Activated CD8-positive, alpha-beta memory T cell treated with anti-CD3 and anti-CD28 coated beads for 36 hours (primary cell): ENCODE measurements at regions not wholly inside any gene's neighbourhood (a gene's known extent, or its start where the extent isn't known, plus 50 kb on each side); places are given as distances from the start of the nearest gene placed in this dataset.

Experiments
- CTCF ChIA-PET: fragments of 350-600 bp; sonication (Branson Sonifier 250); formaldehyde crosslinking; loops from one replicate; lab custom pipeline; 2021; ENCODE audit warnings: antibody characterized with exemption; lab: Charles Lee
- POLR2A ChIA-PET: fragments of 350-600 bp; sonication (Branson Sonifier 250); formaldehyde crosslinking; loops from one replicate; lab custom pipeline; 2021; ENCODE audit warnings: antibody characterized with exemption; lab: Charles Lee

DNA sequence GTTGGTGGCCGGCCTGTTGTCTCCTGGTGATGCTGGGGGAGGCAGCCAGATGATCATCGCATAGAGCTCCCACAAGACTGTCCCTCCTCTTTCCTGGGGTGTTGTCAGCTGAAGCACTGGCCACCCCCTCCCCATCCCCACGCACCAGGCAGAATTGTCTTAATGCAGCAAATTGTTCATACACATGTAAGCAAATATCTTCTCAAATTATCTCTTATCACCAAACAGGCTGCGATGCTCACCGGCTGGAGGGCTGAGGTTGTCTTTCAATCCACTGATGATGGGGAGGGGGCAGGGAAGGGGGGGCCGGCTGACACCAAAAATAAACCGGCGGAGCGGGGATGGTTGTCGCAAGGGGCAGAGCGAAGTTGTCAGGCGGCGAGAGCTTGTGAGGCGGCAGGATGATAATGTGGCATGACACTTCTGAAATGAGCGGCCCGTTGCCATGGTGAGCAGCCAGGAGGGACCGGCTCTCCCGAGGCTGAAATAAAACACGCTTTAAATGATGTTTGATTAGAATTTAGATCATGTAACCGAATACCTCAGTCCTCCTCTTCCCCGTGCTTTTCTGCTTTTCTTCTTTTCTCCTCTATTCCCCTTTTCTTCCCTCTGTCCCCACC lies 59.8 kb downstream of the MRM1 start:
- ChIA-PET POLR2A (no interaction called here), CTCF (no interaction called here)

DNA sequence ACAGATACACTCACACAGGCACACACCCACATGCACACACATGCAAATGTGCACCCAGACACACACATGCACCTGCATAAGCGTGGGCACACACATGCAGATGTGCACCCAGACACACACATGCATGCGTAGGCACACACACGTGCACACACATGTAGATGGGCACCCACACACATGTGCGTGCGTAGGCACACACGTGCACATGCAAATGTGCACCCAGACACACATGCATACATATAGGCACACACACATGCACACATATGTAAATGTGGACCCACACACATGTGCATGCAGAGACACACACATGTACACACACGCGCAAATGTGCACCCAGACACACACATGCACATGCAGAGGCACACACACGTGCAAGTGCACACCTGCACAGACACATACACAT lies 60.3 kb downstream of the MRM1 start:
- ChIA-PET CTCF (no interaction called here), POLR2A (no interaction called here)

DNA sequence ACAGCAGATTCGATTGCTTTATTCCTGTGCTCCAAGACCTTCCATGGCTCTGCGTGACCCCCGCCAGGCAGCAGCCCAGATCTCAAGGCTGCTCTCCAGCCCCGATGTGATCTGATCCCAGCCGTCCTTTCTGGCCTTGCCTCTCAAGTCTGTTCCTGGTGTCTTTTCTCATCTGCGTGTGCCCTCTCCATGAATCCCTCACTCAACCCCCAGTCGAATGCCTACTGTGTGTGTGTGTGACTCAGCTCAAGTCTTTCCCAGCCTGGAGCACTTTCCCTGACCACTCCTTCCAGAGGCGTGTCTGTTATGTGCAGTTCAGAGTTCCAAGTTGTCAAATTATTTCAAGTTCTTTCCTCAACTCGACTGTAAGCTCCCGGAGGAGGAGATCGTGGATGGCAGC lies 64.0 kb downstream of the MRM1 start:
- ChIA-PET POLR2A (no interaction called here), CTCF (no interaction called here)

DNA sequence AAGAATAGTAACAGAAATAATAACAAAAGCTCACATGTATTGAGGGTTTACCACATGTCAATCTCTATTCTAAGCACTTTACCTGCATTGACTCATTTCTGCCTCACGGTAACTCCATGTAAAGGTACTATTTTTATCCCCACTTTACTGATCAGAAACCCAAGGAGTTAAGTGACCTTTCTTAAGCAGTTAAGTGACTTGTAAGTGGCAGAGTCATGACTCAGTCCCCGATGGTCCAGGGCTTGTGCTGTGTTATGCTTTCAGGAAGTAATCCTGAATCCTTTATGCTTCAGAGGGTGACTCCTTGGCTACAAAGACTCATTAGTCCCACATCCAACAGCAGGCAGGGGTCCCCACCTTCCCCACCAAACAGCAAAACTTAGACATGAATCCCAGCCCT lies 66.5 kb downstream of the MRM1 start:
- CTCF ChIA-PET = no interaction called here
- POLR2A ChIA-PET = no interaction called here

DNA sequence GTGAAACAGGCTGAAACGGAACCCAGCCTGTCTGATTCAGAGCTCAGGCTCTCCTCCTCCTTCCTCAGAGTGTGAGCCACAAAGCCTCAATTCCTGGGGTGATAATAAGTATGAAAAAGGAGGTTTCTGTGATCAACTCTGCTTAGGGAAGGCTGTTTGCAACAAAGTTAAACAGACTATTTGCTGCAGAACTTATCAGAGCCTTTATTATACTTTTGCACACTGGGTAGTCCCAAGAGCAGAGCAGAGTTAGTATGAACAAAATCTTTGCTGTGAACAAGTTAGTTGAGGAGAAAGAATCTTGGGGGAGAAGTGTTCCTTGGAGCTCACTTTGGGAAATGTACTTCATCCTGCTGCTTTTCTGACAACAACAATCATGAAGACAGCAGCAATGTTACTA lies 67.4 kb downstream of the MRM1 start:
- CTCF ChIA-PET = no interaction called here

DNA sequence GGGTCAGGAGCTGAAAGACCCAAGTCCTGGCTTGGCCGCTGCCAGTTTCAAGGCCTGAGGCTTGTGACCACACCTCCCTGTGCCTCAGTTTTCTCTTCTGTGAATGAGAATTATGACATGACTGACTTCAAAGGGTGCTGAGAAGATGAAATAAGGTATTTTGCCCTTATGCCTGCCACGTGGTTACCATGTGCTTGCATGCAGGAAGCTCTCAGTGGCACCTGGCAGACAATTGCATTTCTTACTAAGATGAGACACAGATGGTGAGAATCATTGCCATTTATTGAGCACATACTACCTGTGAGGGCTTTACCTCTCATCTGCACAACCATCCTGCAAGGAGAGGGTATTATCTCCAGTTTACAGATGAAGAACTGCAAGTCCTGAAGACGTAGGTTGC lies 69.8 kb downstream of the MRM1 start:
- CTCF ChIA-PET = interaction anchor here (0.7 kb wide), 1 partner anchor 42 kb away, joined by 3 read pairs; no protein-coding TSS in a partner anchor
- POLR2A ChIA-PET = no interaction called here

More for the DNA sequence above, 67.4 kb downstream of the MRM1 start:
- POLR2A ChIA-PET = no interaction called here

DNA sequence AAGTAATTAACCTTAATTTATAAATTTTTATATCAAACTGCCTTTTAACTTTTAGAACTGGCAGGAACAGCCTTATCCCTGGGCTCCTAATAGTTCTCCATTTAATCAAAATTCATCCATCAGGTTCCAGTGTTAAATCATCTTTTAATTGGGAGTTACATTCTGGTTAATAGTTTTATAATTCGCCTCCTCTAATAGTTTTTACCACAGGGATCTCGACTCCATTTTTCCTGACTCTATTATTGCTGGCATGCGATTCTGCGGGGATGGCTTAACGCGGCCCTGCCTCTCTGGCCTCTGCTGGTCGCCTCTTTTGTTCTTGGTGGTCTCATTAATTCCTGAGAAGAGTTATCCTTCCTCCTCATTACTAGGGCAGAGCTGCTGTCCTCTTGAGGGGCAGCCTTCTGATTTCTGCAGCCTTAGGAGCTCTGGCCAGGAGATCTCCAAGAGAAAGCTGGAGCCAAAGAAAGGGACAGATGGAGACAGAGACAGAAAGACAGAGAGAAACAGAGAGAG lies 71.1 kb downstream of the MRM1 start:
- CTCF ChIA-PET = no interaction called here
- POLR2A ChIA-PET = no interaction called here

DNA sequence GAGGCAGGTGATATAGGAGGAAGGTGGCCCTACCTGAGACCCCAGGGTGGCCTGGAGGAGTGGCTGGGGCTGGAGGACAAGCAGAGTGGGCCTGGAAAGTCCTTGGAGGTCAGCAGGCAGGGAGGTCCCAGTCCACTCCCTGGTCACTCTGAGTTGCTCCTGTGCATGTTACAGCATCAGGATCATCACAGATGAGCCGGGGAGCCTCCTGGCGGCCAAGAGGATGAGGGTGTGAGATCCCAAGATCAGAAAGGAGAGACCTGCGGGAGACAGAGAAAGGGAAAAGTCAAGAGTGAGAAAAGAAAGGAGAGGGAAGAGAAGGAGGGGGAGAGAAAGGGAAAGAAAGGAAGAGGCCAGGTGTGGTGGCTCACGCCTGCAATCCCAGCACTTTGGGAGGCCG lies 71.7 kb downstream of the MRM1 start:
- ChIA-PET POLR2A (no interaction called here), CTCF (interaction anchor here (0.6 kb wide), 1 partner anchor 41 kb away, joined by 3 read pairs; no protein-coding TSS in a partner anchor)

DNA sequence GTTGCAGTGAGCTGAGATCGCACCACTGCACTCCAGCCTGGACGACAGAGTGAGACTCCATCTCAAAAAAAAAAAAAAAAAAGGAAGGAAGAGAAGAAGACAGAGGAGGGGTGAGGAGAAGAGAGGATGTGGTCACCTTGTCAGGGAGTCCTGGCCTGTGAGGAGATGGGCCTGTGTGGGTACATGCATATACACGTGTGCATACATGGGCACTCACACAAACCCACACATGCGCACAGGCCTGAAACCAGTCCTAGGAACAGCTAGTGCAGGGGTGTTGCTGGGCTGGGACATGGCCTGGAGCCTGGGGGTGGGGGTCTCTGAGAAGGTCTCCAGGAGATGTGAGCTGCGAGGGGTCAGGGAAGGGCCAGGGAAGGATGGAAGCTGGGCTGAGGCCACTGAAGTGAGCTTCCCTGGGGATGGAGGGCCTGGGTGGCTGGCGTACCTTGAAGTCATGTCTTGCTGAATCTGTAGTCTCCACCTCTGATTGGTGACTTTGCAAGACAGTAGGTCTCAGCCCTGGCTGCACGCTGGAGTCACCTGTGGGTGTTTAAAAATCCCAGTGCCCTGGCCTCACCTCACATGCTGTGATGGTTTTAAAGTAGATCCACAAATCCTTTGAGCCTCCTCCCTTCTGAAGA lies 72.4 kb downstream of the MRM1 start:
- CTCF ChIA-PET = interaction anchor here (0.6 to 0.8 kb wide), 3 partner anchors 29 to 41 kb away, joined by 3 read pairs; no protein-coding TSS in a partner anchor

DNA sequence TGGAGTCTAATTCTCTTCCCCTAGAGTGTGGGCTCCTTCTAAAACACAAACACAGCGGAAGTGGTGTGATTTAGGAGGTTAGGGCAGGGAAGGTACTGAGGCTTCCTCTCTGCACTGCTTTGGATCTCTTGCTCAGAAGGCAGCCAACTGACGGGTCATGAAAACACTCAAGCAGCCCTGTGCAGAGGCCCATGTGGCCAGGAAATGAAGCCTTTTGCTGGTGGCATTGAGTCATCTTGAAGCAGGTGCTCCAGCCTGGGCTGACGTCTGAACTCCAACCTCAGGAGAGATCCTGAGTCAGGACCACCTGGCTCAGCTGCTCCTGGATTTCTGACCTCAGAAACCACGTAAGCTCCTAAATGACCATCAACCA lies 72.9 kb downstream of the MRM1 start:
- POLR2A ChIA-PET = no interaction called here
- CTCF ChIA-PET = interaction anchor here (0.6 to 0.8 kb wide), 2 partner anchors 29 to 32 kb away, joined by 3 read pairs; no protein-coding TSS in a partner anchor

More for the DNA sequence above, 72.4 kb downstream of the MRM1 start:
- POLR2A ChIA-PET = no interaction called here

DNA sequence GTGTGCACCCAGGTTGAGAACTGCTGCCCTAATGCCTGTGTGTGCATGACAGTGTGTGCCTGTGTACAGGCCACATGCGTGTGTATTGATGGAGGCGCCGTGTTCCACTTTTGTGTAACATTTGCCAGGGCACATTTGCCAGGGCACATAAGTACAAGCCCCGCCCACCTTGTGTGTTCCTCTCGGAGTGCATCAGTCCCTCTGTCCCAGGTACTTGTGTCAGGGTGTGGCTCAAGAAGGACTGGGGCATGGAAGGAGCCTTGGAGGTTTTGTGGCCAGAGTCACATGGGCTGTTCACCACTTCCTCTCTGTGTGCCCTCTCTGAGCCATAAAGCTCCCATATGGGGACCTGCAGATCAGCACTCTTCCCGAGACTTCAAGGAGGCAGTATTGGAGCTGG lies 73.9 kb downstream of the MRM1 start:
- ChIA-PET POLR2A (no interaction called here), CTCF (interaction anchor here (1.0 kb wide), 1 partner anchor 43 kb away, joined by 4 read pairs; no protein-coding TSS in a partner anchor)

DNA sequence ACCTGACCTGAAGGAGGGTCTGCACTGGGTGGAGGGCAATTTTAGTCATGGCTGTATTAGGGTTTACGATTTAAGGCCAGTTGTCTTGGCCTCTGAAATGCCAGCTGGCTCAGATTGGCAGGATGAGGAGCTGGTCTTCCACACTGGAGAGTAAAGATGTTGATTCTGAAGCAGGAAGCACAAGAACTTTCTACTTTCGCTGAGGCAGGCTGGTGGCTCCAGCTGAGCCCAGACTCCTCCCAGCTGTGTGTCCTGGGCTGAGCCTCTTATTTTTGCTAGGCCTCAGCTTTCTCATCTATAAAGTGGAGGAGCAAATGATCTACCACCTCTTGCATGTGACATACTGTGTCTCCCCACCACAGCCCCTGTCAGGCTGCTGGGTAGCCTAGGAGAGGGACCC lies 74.4 kb downstream of the MRM1 start:
- CTCF ChIA-PET = interaction anchor here (0.6 to 1.0 kb wide), 2 partner anchors 43 to 342 kb away, joined by 3 to 4 read pairs; no protein-coding TSS in a partner anchor
- POLR2A ChIA-PET = no interaction called here

DNA sequence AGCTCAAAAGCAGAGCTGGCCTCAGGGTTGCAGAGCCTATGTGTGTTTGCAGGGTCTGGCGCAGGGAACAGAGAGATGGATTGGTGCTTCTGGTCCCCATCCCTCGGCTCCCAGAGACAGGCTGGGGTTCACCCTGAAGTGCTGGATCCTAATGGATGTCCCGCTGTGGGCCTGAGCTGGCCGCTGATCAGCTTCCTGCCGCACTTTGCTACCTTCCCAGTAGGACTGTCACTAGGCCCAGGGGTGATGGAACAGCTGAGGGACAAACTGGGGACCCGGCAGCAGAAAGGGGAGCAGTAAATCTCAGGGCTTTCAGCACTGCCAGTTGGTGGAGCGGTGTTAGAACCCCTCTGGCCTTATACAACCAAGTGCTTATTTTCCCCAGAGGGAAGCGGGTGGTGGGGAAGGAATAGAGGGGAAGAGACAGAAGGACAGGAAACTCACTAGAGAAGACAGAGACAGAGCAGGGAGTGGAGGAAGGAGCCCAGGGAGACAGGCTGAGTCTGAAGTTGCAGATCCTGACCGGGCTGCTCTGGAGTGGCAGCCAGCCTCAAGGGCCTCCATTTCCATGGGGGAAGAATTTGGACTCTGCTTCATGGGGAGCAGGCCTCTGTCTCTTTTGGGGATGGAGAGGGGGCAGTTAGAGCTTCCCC lies 78.6 kb downstream of the MRM1 start:
- POLR2A ChIA-PET = no interaction called here
- CTCF ChIA-PET = no interaction called here

DNA sequence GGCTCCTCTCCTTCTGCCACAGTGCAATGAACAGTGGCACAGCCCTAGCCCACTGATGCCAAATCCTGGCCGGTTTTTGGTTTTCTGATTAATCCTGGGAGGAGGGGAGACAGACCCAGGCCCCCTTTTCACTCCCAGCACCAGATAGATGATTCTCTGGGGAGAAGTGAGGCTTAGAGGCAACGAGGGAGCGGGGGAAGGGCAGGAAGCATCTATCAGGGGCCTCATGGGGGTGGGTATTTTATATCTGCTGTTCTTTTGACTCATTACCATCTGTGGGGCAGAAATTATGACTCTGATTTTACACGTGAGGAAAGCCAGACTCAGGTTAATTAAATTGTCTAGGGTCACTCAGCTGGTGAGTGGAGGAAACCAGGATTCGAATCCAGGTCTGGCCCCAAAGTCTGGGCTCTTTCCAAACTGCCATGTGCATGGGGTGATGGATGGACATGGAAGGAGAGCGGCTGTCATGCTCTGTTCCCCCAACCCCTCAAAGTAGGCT lies 79.4 kb downstream of the MRM1 start:
- CTCF ChIA-PET = no interaction called here
- POLR2A ChIA-PET = no interaction called here

DNA sequence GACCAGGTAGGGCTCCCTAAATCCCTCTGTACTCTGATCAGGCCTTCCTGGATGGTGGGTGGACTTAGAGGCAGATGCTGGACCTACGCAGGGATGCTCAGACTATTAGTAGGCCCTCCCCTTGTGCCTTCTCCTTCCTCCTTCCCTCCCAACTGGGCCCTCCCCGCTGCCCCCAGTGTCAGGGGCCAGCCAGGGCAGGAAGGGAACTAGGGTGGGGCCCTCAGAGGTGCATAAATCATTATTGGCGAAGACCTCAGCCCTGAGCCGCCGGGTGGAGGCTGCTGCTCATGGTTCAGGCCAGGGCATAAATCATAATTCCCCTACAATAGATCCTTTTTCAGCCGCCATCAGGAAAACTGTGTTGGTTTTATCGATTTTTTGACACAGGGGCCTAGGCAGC lies 81.4 kb downstream of the MRM1 start:
- CTCF ChIA-PET = no interaction called here

DNA sequence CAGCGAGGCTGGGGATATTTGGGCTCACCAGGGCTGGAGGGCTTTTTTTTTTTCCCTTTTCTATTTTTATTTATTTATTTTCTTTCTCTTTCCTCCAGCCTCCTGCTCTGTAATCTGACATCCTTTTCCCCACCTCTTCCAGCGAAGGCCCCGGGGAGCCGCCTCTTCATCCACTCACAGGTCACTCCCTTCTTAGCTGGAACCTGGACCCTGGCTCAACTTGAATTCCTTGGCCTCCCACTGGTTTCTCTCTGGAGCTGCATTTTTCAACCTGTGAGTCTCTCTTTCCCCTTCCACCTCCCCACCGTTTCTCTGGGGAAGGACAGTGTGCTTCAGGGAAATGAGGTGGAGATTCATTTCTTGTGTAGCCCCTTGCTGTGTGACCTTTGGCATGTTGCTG lies 82.0 kb downstream of the MRM1 start:
- ChIA-PET POLR2A (no interaction called here), CTCF (no interaction called here)

More for the DNA sequence above, 81.4 kb downstream of the MRM1 start:
- POLR2A ChIA-PET = no interaction called here

DNA sequence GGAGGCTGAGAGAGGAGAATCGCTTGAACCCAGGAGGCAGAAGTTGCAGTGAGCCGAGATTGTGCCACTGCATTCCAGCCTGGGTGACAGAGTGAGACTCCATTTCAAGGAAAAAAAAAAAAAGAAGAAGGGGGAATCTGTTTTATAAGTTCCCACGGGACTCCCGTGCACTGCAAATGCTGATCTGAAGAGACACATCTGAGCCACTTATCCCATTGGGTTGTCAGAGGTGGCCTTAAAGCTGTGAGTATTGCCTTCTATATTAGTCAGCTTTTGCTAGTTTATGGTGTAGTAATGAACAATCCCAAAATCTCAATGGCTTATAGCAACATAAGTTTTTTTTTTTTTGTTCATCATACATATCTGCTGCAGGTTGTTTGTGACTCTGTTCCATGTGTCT lies 82.8 kb downstream of the MRM1 start:
- POLR2A ChIA-PET = no interaction called here
- CTCF ChIA-PET = no interaction called here

DNA sequence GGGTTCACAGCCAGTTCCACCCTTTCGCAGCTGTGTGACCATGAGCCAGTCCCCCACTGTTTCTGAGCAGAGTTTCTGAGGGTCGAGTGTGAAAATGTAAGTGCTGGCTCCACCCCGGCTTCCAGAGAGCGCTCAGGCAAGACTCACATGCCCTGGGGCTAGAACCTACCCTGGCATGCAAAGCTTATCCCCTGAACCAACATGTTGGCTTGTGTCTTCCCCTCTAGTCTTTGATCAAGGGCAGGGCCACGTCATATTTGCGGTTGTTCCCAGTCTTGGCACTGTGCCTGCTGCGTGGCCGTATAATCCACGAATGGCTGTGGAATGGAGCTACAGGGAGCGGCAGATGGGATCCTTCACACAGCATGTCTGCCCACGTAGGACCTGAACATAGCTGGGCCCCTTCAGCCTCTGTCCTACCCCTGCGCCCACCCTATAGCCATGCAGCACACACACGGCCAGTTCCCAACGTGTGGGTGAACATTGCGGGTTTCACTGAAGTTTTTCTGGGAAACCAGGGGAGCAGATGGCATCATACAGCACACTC lies 84.8 kb downstream of the MRM1 start:
- CTCF ChIA-PET = no interaction called here
- POLR2A ChIA-PET = no interaction called here

DNA sequence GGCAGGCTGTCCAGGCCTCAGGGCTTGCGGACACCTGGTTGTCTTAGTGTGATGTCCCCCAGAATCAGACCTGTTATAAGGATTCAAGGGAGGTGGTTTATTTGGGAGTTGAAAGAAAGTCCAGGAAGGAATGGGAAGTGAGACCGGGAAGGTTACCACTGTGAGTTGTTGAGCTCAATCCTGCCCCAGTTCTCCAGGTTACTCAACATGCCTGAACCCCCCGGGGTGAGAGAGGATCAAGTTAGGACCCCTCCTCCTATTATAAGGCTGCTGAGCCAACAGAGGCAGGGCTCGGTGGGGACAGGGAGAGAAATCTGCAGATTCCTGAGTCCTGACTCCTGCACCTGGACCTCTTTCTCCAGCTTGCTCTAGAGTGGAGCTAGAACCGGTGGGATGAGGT lies 86.4 kb downstream of the MRM1 start:
- POLR2A ChIA-PET = no interaction called here
- CTCF ChIA-PET = no interaction called here

DNA sequence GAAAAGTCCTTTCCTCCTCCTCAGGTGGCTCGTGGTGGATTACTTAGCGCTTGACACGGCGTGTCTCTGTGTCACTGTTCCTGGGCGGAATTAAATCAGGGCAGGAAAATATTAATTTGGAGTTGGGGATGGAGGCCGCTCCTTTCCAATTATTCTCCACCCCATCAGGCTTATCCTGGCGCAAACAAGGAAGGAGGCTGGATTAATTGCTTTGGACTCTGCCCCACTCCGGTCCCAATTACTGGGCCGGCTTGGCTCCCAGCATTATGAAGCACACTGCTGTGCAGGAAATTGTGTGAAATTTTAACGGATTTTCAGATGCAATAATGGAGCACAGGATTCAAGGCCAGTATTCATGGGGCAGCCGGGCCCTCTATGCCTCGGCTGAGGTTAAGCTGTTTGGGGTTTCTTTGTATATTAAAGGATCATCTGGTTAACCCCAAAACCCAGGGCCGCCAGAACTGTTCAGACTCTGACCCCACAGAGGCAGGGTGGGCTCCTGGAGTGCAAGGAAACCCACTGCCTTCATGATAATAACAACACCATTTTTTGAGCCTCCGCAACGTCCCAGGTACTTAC lies 87.8 kb downstream of the MRM1 start:
- POLR2A ChIA-PET = no interaction called here
- CTCF ChIA-PET = no interaction called here
